ENCODE measurements at regions not wholly inside any gene's neighbourhood (a gene's known extent, or its start where the extent isn't known, plus 50 kb on each side); places are given as distances from the start of the nearest gene placed in this dataset.

- TF ChIP-seq POLR2A (IDR thresholded peaks at IDR 0.05; ENCODE audit: low read length) (no peak), GATA1 (IDR thresholded peaks at IDR 0.05; ENCODE audit: low read depth, low read length) (no peak)
Measured at GRCh38 chr2:6475155-6475940, 390.4 kb downstream of the CMPK2 start.
